ENCODE measurements at regions not wholly inside any gene's neighbourhood (a gene's known extent, or its start where the extent isn't known, plus 50 kb on each side); places are given as distances from the start of the nearest gene placed in this dataset.

DNA sequence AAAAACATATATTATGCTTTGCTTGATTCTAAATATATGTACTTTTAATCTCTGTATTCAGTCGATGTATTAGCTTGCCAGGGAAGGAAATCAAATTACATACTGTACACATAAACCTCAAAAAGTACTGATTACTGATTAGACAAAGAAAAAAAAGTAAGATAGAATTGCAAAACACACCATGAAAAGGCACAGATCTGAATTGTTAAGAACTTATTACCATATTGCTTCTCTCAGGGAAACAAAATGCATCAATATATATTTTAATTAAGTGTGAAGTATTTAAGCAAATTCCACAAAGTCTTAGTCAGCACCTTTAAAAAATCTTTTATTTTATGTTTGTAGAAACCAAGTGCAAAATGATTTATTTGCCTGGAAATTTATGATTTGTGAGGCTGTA, 309.3 kb downstream of the RNF144A start:
- DNase-seq: no peak

DNA sequence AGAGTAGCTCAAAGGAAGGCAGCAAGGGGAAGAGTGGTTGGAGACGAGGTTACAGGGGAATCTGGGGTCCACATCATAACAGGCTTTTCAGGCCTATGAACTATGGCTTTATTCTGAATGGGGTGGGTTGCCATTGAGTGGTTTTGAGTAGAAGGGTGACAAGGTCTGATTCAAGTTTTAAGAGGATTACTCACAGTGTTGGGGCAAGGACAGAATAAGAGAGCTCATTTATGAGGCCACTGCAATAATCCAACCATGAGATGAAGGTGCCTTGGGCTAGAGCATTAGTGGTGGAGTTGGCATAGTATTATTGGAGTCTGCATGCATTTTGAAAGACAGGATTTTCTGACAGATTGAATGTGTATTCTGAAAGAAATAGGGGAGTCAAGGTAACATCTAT, 315.9 kb downstream of the RNF144A start:
- DNase-seq: no peak

DNA sequence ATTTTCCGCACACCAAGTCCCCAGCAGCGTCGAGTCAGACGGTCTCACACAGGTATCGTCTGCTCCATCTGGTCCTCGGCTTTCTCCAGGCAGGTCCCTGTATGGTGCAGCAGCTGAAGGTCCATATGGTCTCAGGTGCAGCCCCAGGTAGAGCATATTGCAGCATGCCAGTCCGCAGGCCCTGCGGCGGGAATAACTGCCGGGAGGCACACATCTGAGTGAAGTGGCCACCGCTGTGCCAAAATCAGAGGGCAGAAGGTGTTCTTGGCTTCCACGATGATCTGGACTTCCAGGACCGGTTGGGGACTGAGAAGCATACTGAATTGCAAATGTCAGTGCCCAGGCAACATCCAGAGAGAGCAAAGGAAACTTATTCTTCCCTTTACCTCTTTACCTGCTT, 320.3 kb downstream of the RNF144A start:
- DNase-seq: no peak

DNA sequence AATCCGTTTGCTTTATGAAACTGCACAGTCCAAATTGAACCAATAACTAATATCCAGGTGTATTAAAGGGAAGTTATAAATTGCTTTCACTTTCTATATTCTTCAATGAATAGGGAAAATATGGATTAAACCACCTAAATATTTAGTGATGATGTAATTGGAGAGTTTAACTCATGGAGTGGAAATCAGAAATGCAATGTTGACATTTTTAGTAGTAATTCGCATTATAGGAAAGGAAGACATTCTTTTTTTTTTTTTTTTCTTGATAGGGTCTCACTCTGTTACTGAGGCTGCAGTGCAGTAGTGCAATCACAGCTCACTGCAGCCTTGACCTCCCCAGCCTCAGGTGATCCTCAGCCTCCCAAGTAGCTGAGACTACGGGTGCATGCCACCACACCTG, 321.9 kb downstream of the RNF144A start:
- no peak for DNase-seq

DNA sequence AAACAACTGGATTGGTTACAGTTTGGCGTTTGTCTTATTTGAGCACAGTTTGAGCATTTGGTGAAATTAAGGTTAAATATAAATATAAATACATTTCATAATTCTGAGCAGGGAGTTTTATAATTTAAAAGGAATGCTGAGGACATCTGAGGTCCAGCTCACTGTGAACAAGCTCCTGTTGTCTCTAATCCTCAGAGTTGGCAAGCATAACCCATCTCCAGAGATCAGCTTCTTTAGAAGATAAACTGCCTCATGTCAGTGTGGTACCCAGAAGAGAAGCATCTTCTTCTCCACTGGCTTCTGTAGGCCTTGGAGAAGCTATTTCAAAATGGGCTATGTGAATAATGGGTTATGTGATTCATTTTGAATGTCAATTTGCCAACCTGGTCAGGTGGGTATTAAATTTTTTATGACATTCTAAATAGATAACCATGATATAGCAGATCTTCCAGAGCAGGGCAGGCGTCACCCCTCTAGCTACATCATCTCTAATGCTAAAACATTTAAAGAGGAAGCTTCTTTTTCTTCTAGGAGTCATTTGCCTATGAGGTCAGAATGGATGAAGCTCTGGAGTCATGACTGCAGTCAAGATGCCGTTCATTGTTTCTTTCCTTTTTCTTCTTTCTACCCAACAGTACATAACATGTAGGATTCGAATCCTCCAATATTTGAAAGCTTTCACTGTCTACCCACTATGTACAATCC, 324.0 kb downstream of the RNF144A start:
- no peak for DNase-seq

DNA sequence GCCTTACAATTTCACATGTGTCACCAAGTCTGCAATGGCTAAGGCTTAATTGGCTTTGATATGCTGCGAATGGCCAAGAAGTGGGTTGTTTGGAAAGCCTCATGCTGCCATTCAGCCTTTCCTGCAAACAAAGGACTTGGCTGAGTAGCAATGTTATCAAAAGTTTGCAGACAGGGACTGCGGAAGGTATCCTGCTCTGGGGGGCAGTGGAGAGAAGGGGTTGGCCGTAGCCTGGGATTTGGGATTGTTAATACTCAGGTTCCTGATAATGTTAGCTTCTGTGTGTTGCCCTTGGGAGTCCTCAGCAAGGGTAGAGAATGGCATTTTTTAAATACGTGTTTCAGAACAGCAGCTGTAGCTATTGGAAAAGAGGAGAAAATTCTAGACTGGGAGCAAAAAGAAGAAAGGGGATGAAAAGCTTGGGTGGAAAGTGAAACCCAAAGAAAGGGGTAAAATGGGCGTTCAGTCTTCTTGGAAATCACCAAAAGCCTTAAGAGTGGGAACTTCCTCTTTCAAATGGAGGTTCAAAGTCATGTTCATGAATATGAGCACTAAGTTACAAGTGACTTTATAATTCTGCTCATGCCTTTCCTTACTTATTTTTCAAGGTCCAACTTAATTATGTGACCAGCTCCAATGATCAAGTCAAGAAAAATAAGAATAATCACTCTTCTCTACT, 325.1 kb downstream of the RNF144A start:
- DNase-seq: no peak

DNA sequence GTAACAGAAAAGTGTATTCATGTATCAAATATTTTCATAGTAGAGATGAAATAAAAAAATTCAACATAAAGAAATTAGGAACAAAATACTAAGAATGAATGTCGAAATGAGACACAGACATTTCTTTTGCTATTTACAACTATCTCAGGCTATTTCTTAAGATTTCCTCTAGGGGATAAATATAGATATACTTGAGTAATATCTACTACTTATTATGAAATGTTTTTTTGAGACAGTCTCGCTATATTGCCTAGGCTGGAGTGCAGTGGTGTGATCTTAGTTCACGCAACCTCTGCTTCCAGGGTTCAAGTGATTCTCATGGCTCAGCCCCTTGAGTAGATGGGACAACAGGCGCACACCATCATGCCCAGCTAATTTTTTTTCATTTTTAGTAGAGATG, 326.1 kb downstream of the RNF144A start:
- DNase-seq: no peak

DNA sequence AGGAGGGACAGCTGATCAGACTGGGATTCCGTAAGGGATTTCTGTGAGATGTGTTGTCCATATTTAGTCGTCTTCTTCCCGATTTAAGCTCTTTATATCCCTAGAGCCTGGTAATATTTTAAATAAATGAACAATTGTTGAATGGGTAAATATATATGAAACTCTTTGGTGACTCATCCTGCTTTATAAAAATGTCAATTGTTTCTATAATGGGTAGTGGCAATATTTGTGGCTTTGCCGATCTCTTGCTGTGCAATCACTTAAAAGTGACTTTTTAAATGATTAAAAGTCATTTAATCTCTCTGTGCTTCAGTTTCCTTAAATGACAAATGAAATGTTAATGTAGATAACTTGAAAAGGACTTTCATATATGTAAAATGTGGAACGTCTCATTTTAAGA, 339.2 kb downstream of the RNF144A start:
- no peak for DNase-seq

DNA sequence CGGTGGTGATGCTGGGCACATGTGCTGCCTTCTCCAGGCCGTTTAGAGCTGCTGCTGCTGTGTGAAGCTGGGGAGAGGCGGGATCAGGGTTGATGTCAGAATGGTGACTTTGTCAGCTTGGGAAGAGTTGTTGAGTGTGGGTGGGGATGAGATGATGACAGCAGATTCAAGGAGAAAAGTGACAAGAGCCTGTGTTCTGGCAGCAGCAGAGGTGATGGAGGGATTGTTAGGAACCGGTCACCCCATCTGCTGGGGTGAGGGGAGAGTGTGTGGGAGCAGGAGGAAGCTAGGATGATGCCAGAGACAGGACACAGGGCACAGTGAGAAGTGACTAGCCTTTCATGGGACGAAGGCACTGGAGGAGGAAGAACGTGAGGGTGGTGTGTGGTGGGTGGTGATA, 345.5 kb downstream of the RNF144A start:
- DNase-seq: no peak

DNA sequence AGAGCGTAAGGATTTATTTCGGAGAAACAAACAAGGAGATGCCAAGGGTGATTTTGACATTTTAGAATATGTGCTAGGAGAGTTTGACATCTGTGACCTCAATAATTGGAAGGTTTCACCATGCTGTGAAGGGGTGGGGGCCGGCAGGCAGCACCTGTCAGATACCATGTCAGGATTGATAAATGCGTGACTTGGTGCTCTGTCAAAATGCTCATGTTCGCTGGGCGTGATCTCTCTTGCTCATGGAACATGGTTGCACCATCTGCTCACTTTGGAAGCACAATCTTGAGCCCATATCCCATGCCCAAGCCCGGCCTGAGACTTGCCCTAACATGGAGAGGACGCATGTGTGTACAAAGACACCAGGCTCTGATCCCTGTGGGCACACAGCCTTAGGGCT, 347.6 kb downstream of the RNF144A start:
- no peak for DNase-seq

DNA sequence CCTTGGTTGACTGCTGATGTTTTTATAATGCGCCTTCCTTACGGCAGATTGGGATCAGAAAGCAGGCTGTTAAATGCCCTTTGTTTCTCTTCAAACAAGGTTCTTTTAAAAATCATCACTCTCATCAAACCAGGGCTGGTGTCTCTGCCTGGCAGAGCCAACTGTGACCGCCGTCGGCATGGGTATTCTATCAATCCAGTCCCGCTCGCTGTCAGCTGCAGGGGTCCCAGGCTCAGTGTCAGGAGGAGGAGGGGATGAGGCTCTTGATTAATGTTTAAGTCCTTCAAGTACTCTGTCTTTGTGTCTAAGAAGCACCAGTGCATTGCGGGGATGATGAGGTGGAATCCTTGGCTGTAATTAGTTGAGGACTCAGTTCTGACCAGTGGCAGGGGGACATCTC, 348.1 kb downstream of the RNF144A start:
- no peak for DNase-seq

DNA sequence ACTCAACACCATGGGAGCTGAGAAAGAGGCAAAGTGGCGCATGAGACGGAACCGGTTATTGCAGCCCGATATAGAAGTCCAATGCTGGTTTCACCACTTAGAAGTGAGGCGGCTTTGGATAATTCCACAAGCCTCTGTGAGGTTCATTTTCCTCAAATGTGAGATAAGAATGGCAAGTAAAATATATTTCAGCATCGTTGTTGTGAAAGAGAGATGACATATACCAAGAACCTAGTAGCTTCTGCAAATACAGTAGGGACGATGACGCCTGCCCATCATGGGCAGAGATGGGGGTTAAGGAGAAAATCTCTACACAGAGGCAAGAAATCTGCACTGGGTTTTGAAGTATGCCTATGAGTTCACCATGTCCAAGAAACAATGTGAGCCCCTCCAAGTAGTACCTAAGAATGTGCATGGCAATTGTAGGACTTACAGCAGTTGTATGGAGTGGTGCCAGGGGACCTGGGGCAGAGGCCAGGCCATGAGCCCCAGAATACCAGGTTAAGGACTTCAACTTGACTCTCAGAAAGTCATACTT, 352.0 kb downstream of the RNF144A start:
- DNase-seq: no peak

DNA sequence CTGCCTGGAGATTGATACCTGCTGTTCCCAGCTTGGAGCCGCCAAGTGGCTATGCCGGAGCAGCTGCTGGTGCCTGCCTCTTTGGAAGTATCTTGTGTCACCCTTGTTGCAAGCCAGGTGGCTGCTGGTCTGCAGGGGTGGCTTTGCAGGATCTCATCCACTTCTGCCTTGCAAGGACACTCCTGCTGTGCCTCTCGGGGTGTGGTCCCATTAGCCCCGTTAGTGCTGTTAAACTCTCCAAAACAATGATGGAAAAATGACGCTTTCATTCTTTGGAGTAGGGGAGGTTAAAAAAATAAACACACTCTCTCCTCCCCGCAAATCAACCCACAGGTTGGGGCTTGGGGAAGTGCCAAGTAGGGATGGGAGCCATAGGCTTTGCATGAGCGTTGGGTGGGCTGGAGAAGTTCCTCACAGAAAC, 352.8 kb downstream of the RNF144A start:
- peak; percentile 84 for DNase-seq

DNA sequence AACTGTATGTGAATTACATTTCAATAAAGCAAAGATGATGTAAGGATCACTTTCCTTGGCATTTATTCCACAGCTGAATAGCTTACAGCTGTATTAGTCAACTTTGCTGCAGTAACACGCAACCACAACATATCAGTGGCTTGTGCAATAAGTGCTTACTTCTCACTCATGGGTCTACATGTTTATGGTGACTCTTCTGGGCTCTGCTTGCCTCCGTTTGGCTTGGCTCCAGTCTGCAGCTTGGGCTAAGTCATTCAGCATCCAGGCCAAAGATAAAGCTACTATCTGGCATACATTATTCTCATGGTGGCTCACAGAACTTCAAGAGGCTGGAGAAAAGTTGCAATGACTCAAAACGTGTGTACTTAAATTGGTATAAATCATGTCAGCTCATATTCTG, 355.0 kb downstream of the RNF144A start:
- DNase-seq: no peak

DNA sequence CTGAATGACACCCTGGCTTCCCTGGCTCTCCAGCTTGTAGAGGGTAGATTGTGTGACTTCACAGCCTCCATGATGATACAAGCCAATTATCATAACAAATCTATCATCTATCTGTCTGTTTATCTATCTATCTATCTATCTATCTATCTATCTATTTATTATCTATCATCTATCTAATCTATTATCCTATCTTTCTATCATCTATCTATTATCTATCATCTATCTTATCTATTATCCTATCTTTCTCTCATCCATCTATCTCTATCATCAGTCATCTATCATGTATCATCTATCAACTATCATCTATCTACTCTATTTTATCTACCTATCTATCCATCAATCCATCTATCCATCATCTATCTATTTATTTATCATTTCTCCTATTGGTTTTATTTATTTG, 361.8 kb downstream of the RNF144A start:
- no peak for DNase-seq

DNA sequence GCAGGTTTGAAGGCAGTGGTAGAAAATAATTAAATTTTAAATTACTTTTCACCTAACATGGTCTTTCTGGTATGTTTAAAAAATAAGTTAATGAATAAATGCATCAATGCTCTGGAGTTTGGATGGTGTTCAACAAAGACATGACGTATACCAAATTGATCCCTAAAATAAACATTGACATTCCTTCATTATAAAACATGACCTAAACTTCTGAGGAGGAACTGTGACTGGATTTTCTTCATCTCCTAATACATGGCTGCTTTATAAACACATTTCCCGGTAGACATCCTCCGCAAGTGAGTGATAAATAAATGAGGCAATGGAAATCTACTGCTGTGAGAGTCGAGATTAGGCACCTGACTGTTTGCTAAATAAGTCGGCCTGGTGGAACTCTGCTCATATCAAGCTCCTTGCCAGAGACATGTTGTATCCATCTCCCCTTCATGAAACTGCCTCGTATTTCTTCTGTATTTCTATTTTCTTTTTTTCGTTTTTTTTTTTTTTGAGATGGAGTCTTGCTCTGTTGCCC, 362.3 kb downstream of the RNF144A start:
- no peak for DNase-seq

DNA sequence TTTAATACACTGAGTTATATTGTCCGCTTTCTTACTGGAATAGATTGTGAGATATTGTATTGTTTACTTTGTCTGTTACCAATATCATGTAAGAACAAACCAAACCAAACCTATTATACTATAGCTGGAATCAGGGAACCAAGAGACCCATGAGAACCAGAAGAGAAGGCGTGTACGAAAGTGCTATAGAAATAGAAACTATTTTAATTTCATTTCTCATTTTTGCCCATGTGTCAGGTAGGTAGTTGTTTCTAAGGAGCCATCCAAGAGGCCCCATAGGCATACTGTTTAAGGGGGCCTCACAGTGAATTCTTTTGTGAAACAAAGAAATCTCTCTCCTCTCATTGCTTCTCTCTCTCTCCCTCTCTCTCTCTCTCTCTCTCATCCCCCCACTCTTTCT, 363.6 kb downstream of the RNF144A start:
- DNase-seq: no peak

DNA sequence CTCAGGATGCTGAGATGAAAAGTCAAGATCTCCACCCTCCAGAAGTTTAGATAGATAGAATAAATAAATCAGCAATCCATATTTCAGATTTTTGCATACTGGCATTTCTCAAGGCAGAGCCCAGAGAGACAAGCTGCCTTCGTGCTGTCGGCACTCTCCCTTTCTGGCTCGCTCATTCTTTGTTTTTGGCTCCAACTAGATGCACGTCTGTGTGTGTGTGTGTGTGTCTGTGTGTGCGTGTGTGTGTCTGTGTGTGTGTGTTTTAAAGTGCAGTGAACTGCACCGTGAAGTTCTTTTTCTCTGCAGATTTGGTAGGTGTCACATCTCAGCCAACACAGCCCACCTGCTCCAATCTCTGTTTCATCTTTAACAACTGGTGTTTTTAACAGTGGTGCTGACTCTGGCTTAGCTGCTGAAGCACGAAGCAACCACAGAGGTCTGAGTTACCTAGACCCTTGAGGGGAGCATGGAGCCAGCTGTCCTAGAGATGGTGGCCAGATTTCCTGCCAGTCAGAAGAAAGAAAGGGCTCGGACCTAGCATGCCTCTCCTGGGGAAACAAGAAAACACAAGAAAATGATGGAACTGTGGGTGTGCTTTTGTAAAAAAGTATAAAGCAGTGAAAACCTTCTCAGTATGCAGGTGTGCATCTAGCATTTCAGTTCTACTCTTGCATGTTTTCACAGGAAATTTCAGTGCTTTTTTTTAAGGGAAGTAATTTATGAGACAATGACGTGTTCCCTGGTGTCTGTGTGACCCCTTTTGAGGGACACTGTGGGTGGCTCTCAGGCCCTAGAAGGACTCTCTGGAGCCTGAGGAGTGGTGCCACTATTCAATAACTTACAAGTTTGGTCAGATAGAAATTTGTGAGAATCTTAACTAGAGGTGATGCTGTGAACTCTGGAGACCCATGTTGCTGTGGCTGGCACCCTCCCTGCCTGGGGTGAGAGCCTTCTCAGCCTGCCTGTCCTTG, 364.3 kb downstream of the RNF144A start:
- DNase-seq: no peak

DNA sequence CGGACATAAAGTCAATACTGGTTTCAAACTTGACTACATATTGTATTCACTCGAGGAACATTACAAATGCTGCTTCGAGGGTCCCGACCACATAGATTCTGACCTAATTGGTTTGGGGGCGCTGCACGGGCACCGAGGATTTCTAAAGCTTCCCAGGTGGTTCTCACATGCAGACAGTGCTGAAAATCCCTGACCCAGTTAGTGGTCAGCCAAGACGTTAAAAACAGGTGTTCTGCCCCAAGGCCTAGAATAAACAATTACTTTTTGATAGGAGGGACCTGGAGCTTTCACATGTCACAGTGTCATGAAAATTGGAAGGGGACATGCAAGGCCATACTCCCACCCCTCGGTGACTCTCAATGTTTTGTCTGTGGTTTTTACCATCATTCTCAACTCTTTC, 368.9 kb downstream of the RNF144A start:
- DNase-seq: no peak

DNA sequence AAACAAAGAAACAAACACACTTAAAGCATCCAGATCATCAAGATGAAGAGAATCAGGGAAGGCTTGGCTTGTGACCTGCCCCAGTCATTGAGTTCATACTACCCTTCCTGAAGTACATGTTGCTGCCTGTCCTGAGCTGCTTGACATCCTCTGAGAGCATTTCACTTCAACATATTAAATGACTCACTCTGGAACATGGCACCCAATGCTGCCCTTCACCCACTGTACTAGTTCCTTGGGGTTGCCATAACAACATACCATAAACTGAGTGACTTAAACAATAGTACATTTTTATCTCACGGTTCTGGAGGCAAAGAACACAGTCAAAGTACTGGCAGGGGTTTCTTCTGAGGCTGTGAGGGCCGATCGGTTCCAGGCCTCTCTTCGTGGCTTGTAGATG, 371.3 kb downstream of the RNF144A start:
- DNase-seq: no peak

DNA sequence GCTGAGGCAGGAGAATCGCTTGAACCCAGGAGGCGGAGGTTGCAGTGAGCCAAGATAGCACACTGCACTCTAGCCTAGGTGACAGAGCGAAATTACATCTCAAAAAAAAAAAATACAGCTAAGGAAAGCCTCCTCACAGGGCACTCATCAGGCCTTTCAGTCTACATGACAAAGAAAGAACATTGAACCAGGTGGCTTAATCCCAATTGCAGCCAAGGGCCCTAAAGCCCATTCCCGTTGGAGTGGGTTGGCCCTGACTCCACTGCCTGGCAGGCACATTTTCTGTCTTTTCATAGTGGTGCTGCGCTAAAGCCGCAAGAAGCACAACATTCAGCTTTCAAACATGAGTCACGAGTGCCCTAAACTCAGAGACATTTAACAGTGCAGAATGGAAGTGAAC, 372.5 kb downstream of the RNF144A start:
- no peak for DNase-seq

DNA sequence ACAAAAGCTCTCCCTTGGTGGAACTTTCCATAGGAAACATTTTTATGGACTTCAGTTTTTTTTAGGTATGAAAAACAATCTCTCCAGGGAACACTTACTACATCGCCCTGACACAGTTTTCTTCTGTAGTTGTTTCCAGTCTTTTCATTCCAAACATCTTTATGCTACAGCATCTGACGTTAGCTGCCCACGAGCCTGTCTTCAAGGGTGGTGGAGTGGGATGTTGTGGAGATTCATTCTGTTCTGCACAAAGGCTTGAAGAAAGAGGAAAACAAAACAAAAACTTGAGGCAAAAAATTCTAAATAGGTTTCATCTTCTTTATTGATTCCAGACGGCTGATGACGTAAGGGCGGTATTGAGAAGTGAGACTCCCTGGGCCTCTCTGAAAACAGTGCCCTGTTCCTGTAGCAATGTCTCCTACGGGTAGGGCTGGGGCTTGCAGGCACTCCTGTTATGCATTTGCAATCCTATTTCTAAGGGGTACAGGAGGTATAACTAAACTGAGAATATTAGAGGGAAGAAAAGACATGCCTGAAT, 375.0 kb downstream of the RNF144A start:
- no peak for DNase-seq

DNA sequence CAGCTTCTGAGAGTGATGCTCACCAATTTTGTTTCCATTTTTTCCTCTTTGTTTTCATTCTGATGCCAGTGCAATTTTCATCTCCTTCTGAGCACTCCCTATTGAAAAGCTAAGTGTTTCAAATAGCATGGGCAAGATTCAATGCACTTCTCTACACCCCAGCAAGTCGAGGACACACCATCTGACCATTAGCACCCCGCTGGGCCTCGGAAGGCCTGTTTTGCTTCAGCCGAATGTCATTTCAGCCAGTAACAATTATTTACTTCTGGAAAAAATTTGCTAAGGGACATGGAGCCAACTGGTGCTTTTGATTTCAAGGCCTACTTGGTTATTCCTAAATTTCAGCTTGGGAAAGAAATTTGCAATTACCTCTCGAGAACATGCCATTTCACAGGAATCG, 392.4 kb downstream of the RNF144A start:
- DNase-seq: no peak

All from NCI-H510A treated with DMSO at 0.1 percent for 48 hours (cell line).